Suppressor macrophage treated with lipopolysaccharide for 1 hour (primary cell): ENCODE measurements at regions not wholly inside any gene's neighbourhood (a gene's known extent, or its start where the extent isn't known, plus 50 kb on each side); places are given as distances from the start of the nearest gene placed in this dataset.
"Not testable (repeated sequence)": the region's sequence is repeated elsewhere in the genome, so short reads cannot be mapped to it uniquely, and the experiment has no call there.

Experiments used
- DNase-seq, 3 donors: peaks; one replicate each; pipeline ENCODE4 v3.0.0-alpha.2; 2020 to 2022

DNA sequence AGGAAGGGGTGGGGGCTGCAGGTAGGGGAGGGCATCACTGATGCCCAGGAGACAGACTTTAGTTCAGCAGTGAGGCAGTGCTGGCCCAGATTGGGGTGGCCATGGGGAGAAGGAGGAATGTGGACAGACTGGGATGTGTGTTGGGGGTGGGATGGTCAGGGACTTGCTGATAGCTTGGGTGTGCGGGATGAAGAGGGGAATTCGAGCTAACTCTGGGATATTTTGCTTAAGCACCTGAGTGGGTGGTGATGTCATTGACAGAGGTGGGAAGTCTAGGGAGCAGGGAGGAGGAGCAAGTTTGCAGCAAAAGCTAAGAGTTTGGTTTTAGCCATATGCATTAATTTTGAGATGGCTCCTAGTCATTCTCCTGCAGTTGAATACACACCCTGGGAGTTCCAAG is 207.5 kb downstream of the RPLP1 start:
- no peak for DNase-seq

DNA sequence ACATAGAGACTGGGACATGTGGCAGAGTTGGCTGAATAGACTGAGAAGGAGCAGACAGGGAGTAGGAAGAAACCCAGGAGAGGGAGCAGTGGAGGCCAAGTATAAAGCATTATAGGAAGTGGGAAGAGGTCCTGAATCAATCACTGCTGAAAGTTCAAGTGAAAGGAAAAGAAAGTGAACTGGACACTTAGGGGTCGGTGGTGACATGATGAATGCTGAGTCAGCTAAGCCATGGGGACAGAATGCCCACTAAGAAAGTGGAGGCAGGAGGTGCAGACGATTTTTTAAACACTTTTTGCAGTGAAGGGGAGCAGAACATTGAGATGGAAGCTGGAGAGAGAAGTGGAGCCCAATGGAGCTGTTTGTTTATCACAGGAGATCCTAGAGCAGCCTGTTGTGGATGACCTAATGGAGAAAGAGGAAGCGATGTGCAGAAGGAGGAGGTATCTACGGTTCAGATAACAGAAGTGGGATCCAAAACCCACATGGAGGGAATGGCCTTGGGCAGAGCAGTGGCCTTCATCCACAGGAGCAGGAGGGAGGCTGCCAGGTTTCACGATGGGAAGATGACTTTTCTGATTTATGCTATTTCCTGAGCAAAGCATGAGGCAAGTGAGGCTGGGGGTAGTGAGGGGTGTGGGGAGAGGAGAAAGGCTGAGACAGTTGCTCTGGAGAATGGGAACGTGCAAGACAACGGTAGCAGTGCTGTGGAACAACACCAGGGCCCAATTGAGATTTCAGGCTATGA is 208.2 kb downstream of the RPLP1 start:
- peak; percentile 57 to 69 (median 65) for DNase-seq

DNA sequence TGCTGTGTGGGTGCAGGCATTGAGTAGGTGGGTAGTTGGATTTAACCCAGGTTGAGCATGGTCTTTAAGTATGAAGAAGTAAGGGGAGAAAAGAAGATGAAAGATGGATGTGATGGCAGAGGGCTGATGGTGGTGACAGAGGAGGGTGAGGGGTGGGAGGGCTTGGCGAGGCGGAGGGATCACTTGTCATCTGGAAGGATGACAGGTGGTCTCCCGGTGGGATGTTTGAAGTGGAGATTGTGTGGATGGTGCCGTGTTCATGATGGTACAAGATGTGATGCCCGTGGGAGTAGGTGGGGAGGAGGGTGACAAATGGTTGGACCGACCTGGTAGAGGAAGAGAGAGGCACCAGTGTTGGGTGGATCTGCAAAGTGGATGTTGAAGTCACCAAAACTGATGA is 208.8 kb downstream of the RPLP1 start:
- no peak for DNase-seq

GRCh38 chr15:69661871-69662644 is 209.4 kb downstream of the RPLP1 start:
- peak in 2 of 3 donors; percentile 26 to 40 for DNase-seq

- DNase-seq: no peak
These were observed 210.0 kb downstream of the RPLP1 start for GRCh38 chr15:69662645-69663000.

DNA sequence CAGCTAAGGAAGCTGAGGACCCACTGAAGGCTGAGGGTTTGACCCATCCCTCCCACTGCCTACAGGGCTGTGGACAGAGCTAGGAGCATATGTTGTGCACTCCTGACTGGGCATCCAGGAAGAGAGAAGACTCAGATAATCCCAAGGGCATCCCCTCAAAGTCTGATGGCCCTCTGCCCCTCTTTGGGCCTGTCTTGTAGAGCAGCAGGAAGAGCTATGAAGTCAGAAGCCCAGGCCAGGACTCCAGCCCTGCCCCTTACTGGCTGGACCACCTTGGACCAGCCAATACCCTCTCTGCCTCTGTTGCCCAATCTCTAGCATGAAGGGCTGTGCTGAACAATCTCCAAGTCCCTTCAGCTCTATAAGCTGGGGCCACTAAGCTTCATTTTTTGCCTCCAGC is 210.8 kb downstream of the RPLP1 start:
- DNase-seq: no peak

GRCh38 chr15:69663982-69664381 is 211.4 kb downstream of the RPLP1 start:
- DNase-seq: no peak

GRCh38 chr15:69664572-69665571 is 212.3 kb downstream of the RPLP1 start:
- DNase-seq: no peak

- DNase-seq: no peak
These were observed 213.1 kb downstream of the RPLP1 start for GRCh38 chr15:69665641-69666111.

DNA sequence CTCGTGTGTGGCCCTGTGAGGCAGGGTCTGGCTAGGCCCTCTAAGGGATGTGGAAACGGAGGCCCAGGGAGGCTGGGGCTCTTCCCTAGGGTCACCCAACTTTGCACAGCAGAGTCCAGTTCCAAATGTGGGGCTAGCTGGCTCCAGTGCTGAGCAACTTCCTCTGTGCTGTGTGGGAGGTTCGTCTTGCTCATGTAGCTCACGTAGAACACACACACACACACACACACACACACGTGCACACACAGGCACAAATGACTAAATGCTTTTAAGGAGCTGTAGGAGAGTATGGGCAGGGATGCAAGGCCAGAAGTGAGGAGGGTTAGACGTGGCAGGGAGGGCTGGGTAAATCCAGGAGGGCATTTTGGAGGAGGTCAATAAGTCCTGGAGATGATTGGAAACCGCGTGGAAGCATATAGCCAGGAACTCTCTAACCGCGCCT is 213.8 kb downstream of the RPLP1 start:
- peak; percentile 85 to 91 (median 87) for DNase-seq

GRCh38 chr15:69666921-69667811 is 214.5 kb downstream of the RPLP1 start:
- peak; percentile 77 to 86 (median 84) for DNase-seq

GRCh38 chr15:69668039-69668705 is 215.6 kb downstream of the RPLP1 start:
- DNase-seq: peak; percentile 35 to 58 (median 49)

DNA sequence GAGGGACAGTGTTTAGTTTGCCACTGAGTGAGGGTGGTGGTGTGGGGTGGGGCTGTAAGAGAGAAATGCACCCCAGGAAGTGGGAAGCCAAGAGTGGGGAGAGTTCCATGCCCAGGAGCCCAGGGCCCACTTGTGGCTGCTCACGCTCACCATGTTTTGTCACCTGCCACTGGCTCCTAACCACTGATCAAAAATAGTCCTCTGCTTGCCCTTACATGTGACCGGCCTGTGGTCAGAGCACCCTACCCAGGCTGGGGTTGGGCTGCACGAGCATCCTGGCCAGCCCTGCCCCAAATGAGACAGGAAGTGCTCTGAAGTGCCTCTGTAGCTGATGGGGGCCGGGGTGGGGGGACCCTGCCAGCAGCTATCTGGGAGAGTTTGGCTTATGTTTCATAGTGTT is 216.3 kb downstream of the RPLP1 start:
- no peak for DNase-seq

DNA sequence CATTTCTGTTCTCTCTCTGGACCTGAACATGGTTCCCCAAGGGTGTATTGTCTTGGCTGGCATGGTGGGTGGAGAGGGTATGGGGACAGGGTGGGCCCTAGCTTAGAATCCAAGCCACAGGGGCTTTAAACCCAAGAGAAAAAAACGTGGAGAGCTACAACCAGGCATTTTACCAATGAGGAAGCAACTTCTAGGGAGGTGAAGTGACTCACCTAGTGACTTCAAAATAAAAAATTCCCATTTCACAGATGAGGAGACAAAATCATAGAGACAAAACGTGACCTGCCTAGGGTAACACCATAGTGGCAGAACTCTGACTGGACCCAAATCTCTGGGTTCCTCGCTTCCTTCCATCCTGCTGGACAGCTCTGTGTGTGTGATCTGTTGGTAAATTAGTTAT is 216.8 kb downstream of the RPLP1 start:
- peak; percentile 32 to 66 (median 66) for DNase-seq

- DNase-seq: no peak
These were observed 220.8 kb downstream of the RPLP1 start for GRCh38 chr15:69673291-69673881.

DNA sequence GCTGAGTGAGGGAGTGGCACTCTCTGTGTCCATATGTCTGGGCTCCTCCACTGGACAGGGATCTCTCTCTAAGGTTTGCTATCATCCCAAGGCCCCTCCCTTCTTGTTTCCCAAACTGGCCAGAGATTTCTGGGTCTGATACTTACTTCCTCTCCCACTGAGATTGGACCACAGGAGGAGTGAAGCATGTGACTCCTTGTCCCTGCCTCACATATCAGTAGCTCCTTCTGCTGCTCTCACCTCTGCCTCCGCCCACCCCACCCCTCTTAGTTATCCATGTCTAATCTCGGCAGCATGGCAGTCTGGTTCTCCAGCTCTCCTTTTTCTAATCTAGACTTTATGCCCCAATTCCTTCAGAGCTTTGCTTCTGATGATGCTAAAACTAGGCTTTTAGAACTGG is 223.1 kb downstream of the RPLP1 start:
- no peak for DNase-seq

GRCh38 chr15:69677403-69677802 is 224.8 kb downstream of the RPLP1 start:
- DNase-seq: peak in 2 of 3 donors; percentile 41 to 47

DNA sequence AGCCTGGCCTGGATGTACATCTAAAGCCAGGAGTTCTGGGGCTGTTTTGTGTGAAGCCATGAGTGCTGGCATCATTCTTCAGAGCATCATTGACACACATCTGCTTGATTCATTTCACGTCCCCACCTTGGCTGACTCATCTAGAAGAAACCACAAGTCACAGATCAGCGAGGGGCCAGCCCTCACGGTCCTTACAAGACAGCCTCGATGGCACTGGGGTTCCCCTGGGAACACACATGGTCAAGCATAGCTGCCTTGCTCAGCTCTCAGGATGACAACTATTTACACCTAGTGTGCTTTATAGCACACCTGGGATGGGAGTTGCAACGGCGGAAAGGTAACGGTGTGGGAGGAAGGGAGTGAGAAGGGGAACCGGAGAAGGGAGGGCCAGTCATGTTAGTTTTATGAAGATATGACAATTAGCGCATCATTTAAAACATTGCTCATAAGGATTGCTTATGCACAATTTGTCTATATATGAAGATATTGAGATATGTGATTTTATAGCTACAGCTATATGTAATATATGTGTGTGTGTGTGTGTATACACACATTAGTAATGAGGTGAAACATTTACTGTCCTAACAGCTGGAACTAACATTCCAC is 227.1 kb downstream of the RPLP1 start:
- no peak for DNase-seq

DNA sequence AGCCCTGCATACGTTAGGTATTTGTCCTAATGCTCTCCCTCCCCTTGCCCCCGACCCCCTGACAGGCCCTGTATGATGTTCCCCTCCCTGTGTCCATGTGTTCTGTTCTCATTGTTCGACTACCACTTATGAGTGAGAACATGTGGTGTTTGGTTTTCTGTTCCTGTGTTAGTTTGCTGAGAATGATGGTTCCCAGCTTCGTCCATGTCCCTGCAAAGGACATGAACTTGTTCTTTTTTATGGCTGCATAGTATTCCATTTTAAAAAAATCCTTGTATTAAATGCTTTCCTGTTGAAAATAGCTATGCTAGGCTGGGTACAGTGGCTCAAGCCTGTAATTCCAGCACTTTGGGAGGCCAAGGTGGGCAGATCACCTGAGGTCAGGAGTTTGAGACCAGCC is 232.2 kb downstream of the RPLP1 start:
- DNase-seq: not testable (repeated sequence)
